ENCODE measurements at regions not wholly inside any gene's neighbourhood (a gene's known extent, or its start where the extent isn't known, plus 50 kb on each side); places are given as distances from the start of the nearest gene placed in this dataset.

- DNase-seq (ENCODE audit: low spot score): peak; percentile 21
These were observed 115.7 kb upstream of the HIVEP3 start for GRCh38 chr1:42034426-42034825.

GRCh38 chr1:42033629-42034028, 114.9 kb upstream of the HIVEP3 start:
- no peak for DNase-seq (ENCODE audit: low spot score)

GRCh38 chr1:42017730-42018129, 99.0 kb upstream of the HIVEP3 start:
- no peak for DNase-seq (ENCODE audit: low spot score)

- DNase-seq (ENCODE audit: low spot score): no peak
These were observed 98.5 kb upstream of the HIVEP3 start for GRCh38 chr1:42017259-42017658.

- no peak for DNase-seq (ENCODE audit: low spot score)
These were observed 96.1 kb upstream of the HIVEP3 start for GRCh38 chr1:42014823-42015222.

GRCh38 chr1:42013881-42014470, 95.3 kb upstream of the HIVEP3 start:
- DNase-seq (ENCODE audit: low spot score): peak; percentile 93

- no peak for DNase-seq (ENCODE audit: low spot score)
These were observed 94.1 kb upstream of the HIVEP3 start for GRCh38 chr1:42012852-42013251.

GRCh38 chr1:42010381-42010780, 91.7 kb upstream of the HIVEP3 start:
- no peak for DNase-seq (ENCODE audit: low spot score)

GRCh38 chr1:42008264-42008663, 89.5 kb upstream of the HIVEP3 start:
- peak; percentile 11 for DNase-seq (ENCODE audit: low spot score)

- DNase-seq (ENCODE audit: low spot score): no peak
These were observed 88.1 kb upstream of the HIVEP3 start for GRCh38 chr1:42006836-42007235.

GRCh38 chr1:42006093-42006492, 87.4 kb upstream of the HIVEP3 start:
- DNase-seq (ENCODE audit: low spot score): no peak

GRCh38 chr1:42005530-42005929, 86.8 kb upstream of the HIVEP3 start:
- DNase-seq (ENCODE audit: low spot score): no peak

GRCh38 chr1:42004860-42005259, 86.1 kb upstream of the HIVEP3 start:
- no peak for DNase-seq (ENCODE audit: low spot score)

GRCh38 chr1:42004322-42004721, 85.6 kb upstream of the HIVEP3 start:
- DNase-seq (ENCODE audit: low spot score): no peak

GRCh38 chr1:42003433-42003832, 84.7 kb upstream of the HIVEP3 start:
- DNase-seq (ENCODE audit: low spot score): no peak

GRCh38 chr1:42002220-42002619, 83.5 kb upstream of the HIVEP3 start:
- DNase-seq (ENCODE audit: low spot score): no peak

- no peak for DNase-seq (ENCODE audit: low spot score)
These were observed 82.0 kb upstream of the HIVEP3 start for GRCh38 chr1:42000766-42001165.

- DNase-seq (ENCODE audit: low spot score): no peak
These were observed 81.2 kb upstream of the HIVEP3 start for GRCh38 chr1:41999884-42000283.

- no peak for DNase-seq (ENCODE audit: low spot score)
These were observed 79.5 kb upstream of the HIVEP3 start for GRCh38 chr1:41998250-41998649.

- no peak for DNase-seq (ENCODE audit: low spot score)
These were observed 78.4 kb upstream of the HIVEP3 start for GRCh38 chr1:41997153-41997552.

- DNase-seq (ENCODE audit: low spot score): no peak
These were observed 76.9 kb upstream of the HIVEP3 start for GRCh38 chr1:41995441-41996130.

GRCh38 chr1:41994195-41994894, 75.6 kb upstream of the HIVEP3 start:
- no peak for DNase-seq (ENCODE audit: low spot score)

- no peak for DNase-seq (ENCODE audit: low spot score)
These were observed 64.7 kb upstream of the HIVEP3 start for GRCh38 chr1:41983451-41983850.
